ENCODE measurements at regions not wholly inside any gene's neighbourhood (a gene's known extent, or its start where the extent isn't known, plus 50 kb on each side); places are given as distances from the start of the nearest gene placed in this dataset.

DNA sequence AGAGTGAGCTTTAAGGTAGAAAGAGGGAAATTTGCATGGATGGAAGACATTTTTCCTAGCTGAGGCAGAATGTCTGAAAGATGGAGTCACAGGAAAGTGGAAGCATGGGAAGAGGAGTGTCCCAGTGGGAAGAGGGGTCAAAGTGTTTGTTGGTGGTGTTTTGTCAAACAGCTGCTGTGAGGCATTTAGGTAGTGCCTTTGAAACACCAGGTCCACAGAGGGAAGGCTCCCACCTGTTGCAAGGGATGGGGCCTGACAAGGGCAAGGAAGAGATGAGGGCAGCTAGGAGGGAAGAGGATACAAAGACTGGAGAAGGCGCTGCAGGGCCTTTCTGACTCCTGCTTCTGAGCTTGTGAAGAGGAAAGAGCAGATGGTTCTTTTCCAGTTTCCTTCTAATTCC, 91.8 kb upstream of the CISTR start:
- no peak for DNase-seq (ENCODE audit: low read depth, low spot score)
- CTCF ChIA-PET, result interaction anchor here (1.0 kb wide), 1 partner anchor 13 kb away, joined by 3 read pairs; no protein-coding TSS in a partner anchor
- H3K4me3 ChIP-seq (ENCODE audit: low read depth, low read length), result no peak overlapping the region
- POLR2A ChIA-PET, result no interaction called here
- no peak for TF ChIP-seq CTCF (IDR thresholded peaks at IDR 0.05; ENCODE audit: insufficient read depth, low read length, missing control alignments)

- H3K4me3 ChIP-seq (ENCODE audit: low read depth, low read length), result no peak overlapping the region
- POLR2A ChIA-PET, result no interaction called here
- TF ChIP-seq CTCF (IDR thresholded peaks at IDR 0.05; ENCODE audit: insufficient read depth, low read length, missing control alignments), result no peak
- no peak for DNase-seq (ENCODE audit: low read depth, low spot score)
- CTCF ChIA-PET, result interaction anchor here (1.4 kb wide), 1 partner anchor 15 kb away, joined by 4 read pairs; no protein-coding TSS in a partner anchor
Measured at GRCh38 chr12:53844994-53845844, 93.4 kb upstream of the HOXC13 start.

- ChIA-PET POLR2A (no interaction called here), CTCF (no interaction called here)
- no peak for TF ChIP-seq CTCF (IDR thresholded peaks at IDR 0.05; ENCODE audit: insufficient read depth, low read length, missing control alignments)
- H3K4me3 ChIP-seq (ENCODE audit: low read depth, low read length), result no peak overlapping the region
- DNase-seq (ENCODE audit: low read depth, low spot score), result no peak
Measured at GRCh38 chr12:53845932-53846331, 92.7 kb upstream of the HOXC13 start.

DNA sequence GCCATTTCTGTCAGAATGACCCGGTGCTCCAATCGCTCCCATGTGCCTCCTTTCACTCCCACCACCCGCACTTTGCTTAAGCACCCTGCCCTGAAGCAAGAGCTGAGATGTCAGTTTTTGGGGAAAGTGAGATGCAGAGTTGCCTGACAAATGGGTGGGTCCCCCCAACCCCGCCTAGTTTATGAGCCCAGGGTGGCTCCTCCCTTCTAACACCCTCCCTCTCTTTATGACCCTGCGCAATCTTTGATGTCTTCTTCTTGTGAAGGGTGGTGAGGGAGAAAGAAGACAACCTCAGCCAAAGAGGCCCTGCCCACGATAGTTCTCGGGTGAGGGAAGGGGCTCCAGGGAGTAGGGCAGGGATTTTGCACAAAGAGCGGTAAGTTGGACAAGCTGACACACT, 89.5 kb upstream of the HOXC13 start:
- ChIA-PET POLR2A (no interaction called here), CTCF (no interaction called here)
- no peak for DNase-seq (ENCODE audit: low read depth, low spot score)
- H3K4me3 ChIP-seq (ENCODE audit: low read depth, low read length), result no peak overlapping the region
- no peak for TF ChIP-seq CTCF (IDR thresholded peaks at IDR 0.05; ENCODE audit: insufficient read depth, low read length, missing control alignments)

GRCh38 chr12:53849656-53850055, 89.0 kb upstream of the HOXC13 start:
- ChIA-PET POLR2A (no interaction called here), CTCF (no interaction called here)
- H3K4me3 ChIP-seq (ENCODE audit: low read depth, low read length), result no peak overlapping the region
- no peak for DNase-seq (ENCODE audit: low read depth, low spot score)
- no peak for TF ChIP-seq CTCF (IDR thresholded peaks at IDR 0.05; ENCODE audit: insufficient read depth, low read length, missing control alignments)

GRCh38 chr12:53852061-53852460, 86.6 kb upstream of the HOXC13 start:
- no peak for TF ChIP-seq CTCF (IDR thresholded peaks at IDR 0.05; ENCODE audit: insufficient read depth, low read length, missing control alignments)
- no peak for DNase-seq (ENCODE audit: low read depth, low spot score)
- H3K4me3 ChIP-seq (ENCODE audit: low read depth, low read length), result no peak overlapping the region
- POLR2A ChIA-PET, result no interaction called here
- CTCF ChIA-PET, result no interaction called here

Measured in AG04449 (cell line).